ENCODE measurements at regions not wholly inside any gene's neighbourhood (a gene's known extent, or its start where the extent isn't known, plus 50 kb on each side); places are given as distances from the start of the nearest gene placed in this dataset.
"Not testable (repeated sequence)": the region's sequence is repeated elsewhere in the genome, so short reads cannot be mapped to it uniquely, and the experiment has no call there.

GRCh38 chr6:164085091-164086075 lies 670.9 kb downstream of the QKI start:
- peak in 1 of 2 donors; percentile 82 for DNase-seq (ENCODE audit: low read depth in 2 of 2)

GRCh38 chr6:164079275-164079600 lies 664.7 kb downstream of the QKI start:
- no peak for DNase-seq (ENCODE audit: low read depth in 2 of 2)

DNA sequence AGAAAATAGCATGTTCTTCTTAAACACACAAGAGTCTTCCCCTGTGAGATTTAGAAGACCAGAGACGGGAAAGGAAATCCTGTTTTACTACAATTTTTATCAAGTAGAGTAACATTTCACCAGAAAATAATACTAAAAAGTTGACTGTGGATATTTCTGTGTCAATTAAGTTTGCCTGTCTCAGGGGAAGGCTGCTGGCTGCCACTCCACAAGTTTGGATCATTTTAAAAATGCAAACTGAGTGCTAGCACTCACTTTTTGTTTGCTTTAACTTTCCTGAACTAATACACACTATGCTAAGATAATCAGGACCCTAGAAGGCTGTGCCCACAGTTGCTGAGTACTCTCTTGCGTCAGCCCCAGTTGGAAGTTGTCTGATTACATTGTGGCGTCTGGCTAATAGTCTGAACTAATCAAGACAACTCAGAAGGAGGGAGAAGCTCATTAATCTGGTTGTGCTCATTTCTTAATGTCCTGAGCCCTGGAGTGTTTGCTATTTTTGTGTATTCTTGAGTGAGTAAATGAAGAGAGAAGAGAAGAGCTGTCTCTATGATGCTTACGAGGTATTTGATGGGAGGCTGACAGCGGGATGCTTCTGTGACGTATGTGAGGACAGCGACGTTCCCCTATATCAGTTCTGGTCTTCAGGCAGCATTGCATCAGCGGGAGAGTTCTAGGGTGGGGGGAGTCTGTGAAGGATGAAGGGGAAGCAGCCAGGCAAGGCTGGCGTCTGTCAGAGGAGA lies 664.2 kb downstream of the QKI start:
- no peak for DNase-seq (ENCODE audit: low read depth in 2 of 2)

- not testable (repeated sequence) for DNase-seq (ENCODE audit: low read depth in 2 of 2)
These were observed 662.5 kb downstream of the QKI start for GRCh38 chr6:164076818-164077532.

- DNase-seq (ENCODE audit: low read depth in 2 of 2) = no peak
These were observed 661.6 kb downstream of the QKI start for GRCh38 chr6:164075981-164076615.

- no peak for DNase-seq (ENCODE audit: low read depth in 2 of 2)
These were observed 657.7 kb downstream of the QKI start for GRCh38 chr6:164072240-164072666.

DNA sequence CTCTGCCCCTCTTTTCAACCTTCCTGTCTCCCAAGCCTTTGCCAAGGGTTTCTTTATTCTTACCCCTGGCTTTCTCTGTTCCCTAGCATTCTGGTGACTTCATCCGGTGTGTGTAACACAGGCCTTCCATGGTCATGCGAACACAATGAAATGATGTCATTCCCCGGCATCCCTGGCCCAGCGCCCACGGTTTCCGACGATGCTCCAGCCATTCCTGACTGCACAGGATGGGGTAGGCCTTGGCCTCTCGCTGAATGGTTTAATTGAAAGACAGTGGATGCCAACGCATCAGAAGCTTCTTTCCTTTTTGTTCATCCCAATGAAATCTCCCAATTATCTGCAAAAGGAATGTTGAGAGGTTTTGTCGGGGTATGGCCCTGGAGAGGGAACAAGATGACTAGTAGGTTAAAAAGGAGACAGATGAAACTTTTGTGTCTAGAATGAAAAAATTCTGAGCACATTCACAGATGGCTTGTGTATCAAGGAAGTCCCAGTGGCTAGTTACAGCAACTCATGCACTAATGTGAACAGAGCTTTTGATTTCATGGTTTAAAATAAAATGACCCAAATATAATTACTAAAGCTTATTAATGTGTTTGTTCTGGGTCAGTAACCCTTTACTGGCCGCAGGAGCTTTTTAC lies 655.0 kb downstream of the QKI start:
- DNase-seq (ENCODE audit: low read depth in 2 of 2) = peak; percentile 91 to 94

GRCh38 chr6:164068527-164068926 lies 654.0 kb downstream of the QKI start:
- peak in 1 of 2 donors; percentile 40 for DNase-seq (ENCODE audit: low read depth in 2 of 2)

- no peak for DNase-seq (ENCODE audit: low read depth in 2 of 2)
These were observed 652.2 kb downstream of the QKI start for GRCh38 chr6:164066766-164067165.

DNA sequence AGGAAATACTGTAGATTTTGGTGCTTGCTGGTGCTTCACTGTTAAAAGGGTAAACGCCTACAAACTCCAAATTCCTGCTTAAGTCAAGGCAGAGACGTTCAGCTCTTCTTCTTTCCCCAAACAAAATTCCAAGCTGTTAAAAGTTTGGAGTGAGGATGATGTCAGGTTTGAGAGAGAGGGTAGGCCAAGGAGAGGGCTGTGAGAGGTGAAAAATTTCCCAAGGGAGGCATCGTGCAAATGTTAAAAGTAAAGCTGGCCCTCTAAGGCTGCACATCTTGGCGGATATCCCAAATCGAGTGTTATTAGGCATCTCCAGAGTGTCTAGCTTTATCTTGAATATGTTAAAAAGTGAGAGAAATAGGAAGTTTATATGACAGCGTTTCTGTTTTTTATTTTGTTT lies 651.8 kb downstream of the QKI start:
- no peak for DNase-seq (ENCODE audit: low read depth in 2 of 2)

DNA sequence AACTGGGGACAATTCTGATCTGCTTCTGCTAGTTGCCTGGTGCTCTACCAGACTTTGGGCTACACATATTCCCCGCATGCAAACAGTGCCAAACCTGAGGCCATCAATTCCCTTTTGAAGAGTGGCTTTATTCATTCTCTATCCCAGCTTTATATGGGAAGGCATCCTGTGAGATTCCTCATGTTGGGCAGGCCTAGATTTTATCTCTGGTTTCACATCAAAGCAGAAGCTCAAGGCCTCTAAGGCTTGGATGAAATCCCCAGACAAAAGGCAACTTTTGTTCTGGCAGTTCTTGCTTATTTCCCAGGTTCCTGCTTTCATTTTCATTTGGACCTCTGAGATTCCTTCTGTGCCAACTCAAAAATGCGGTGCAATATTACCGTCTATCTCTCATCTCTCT lies 648.8 kb downstream of the QKI start:
- DNase-seq (ENCODE audit: low read depth in 2 of 2) = no peak

DNA sequence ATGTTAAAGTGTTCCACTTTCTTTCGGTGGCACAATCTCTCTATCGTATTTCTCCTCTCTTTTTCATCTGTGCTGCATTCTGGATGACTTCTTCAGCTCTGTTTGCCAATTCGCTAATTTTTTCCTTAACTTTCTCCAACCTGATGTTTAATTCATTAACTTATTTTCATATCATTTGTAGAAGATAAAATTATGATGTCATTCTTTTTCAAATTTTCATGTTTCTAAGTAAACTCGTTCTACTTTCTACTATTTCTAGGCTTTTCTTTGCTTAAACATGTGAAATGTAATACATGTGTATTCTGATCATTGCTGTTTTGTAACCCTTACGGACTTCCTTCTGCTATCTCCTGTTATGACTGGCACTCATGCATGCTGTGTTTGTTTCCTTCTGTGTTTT lies 648.4 kb downstream of the QKI start:
- no peak for DNase-seq (ENCODE audit: low read depth in 2 of 2)

DNA sequence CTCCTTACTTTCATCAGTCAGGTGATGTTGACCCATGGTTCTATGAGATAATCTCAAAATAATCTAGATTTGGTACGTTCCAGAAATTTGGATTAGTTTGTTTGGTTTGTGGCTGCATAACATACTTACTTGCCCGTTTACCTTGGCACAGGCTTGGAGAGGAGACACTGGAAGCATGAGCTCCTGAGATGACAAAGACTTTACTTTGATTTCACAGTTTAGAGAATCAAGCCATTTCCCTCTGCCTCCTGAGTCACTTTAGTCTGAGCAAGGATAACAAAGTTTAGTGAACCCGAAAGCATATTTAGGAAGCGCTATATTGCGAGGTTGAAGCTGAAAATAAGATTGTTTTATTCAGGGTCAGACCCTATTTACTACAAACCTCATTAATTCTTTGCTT lies 643.4 kb downstream of the QKI start:
- peak in 1 of 2 donors; percentile 79 for DNase-seq (ENCODE audit: low read depth in 2 of 2)

DNA sequence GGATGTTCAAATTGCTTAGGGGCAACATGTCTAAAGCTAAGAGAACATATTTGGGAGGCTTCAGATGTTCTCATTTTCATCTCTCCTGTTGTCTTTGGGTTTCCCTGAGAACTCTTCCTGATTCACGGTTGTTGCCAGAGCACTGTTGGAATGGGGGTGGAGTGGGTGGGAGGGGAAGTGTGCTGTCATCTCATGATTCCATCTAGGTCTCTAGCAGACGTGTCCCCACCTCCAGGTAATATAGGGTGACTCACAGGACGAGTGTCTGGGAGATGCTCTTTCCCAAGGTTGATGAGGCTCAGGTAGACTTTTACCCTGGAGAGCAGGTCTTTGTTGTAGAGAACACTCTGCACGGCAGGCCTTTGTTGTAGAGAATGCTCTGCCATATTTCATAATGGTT lies 636.9 kb downstream of the QKI start:
- no peak for DNase-seq (ENCODE audit: low read depth in 2 of 2)

DNA sequence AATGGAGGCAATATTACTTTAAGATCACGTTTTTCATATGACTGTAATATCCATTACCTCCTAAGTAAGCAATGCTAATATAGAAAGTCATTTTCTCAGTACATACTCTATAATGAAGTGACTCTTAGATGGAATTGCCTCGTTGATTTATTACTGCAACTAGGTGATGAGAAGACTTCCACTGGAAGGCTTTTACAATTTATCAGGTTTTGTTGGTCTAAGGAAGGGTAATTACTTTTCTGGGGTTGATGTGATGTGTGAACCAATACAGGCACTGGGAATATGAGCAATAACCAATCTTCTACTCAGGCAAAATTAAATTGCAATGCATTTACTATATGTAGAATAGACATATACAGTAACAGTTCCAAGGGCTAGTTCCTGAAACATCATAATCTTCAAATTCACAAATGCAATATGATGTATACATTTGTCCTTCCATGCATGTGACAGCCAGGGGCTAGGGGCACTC lies 635.0 kb downstream of the QKI start:
- DNase-seq (ENCODE audit: low read depth in 2 of 2) = no peak

GRCh38 chr6:164048840-164049516 lies 634.5 kb downstream of the QKI start:
- DNase-seq (ENCODE audit: low read depth in 2 of 2) = no peak

DNA sequence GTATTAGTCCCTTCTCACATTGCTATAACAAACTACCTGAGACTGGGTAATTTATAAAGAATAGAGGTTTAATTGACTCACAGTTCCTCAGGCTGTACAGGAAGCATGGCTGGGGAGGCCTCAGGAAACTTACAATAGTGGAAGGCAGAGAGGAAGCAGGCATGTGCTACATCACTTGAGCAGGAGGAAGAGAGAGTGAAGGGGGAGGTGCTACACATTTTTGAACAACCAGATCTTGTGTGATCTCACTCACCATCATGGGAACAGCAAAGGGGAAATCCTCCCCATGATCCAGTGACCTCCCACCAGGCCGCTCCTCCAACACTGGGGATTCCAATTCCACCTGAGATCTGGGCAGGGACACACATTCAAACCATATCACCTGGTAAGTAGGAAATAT lies 630.6 kb downstream of the QKI start:
- peak in 1 of 2 donors; percentile 31 for DNase-seq (ENCODE audit: low read depth in 2 of 2)

DNA sequence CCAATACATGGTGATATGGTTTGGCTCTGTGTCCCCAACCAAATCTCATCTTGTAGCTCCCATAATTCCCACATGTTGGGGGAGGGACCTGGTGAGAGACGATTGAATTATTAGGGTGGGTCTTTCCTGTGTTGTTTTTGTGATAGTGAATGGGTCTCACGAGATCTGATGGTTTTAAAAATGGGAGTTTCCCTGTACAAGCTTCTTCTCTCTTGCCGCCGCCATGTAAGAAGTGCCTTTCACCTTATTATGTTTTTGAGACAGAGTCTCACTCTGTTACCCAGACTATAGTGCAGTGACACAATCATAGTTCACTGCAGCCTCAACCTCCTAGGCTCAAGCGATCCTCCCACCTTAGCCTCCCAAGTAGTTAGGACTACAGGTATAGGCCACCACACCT lies 629.1 kb downstream of the QKI start:
- not testable (repeated sequence) for DNase-seq (ENCODE audit: low read depth in 2 of 2)

- no peak for DNase-seq (ENCODE audit: low read depth in 2 of 2)
These were observed 627.7 kb downstream of the QKI start for GRCh38 chr6:164042212-164042611.

DNA sequence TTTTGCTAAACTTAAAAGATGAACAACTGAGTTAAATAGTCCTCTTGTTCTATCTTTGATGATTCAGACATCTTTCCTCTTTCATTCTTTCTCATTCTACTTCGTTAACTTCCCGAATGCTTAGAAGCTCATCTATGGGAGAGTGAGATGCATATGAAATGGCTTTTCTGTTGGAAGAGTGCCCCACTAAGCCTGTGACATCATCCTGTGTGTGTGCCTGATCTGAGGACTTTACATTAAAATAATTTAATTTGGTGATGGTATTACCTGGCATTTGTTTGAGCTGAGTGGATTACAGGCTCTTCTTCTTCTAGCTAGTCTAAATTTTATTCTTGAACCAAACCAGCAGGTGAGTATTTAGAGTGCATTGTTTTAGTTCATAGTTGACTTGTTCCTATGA lies 626.5 kb downstream of the QKI start:
- no peak for DNase-seq (ENCODE audit: low read depth in 2 of 2)
